A673 (cell line): ENCODE measurements at regions not wholly inside any gene's neighbourhood (a gene's known extent, or its start where the extent isn't known, plus 50 kb on each side); places are given as distances from the start of the nearest gene placed in this dataset.

Experiments used
- CTCF ChIP-seq: fragments of 300-800, 200-600 bp; sonication (generic); conservative IDR thresholded peaks from 2 replicates; pipeline ENCODE4 v1.5.1; 2017; ENCODE audit warnings: low read depth, mild to moderate bottlenecking, antibody characterized with exemption, low read length, moderate library complexity, mixed read lengths
- EZH2 ChIP-seq: fragments of 200-600 bp; sonication (generic); IDR thresholded peaks from 2 replicates; pipeline ENCODE4 v1.6.1; 2017; ENCODE audit warnings: borderline replicate concordance, low read depth, mild to moderate bottlenecking, mixed read lengths, antibody characterized with exemption, low read length; ENCODE audit not compliant: poor library complexity, severe bottlenecking

GRCh38 chr3:117488983-117489382, 779.4 kb downstream of the TUSC7 start:
- TF ChIP-seq CTCF (no peak), EZH2 (no peak)
